Loucy (cell line): ENCODE measurements at regions not wholly inside any gene's neighbourhood (a gene's known extent, or its start where the extent isn't known, plus 50 kb on each side); places are given as distances from the start of the nearest gene placed in this dataset.
A peak's percentile ranks its signal among the peaks of the same experiment; 100 is the strongest.

Experiments
- H2AFZ ChIP-seq: fragments of 200-600 bp; sonication (generic); 2 replicates; pipeline ENCODE4 v1.6.0; 2016; ENCODE audit warnings: antibody characterized with exemption, mild to moderate bottlenecking, low read length, moderate library complexity
- H3F3A ChIP-seq: fragments of 200-600 bp; 2 replicates; pipeline ENCODE4 v1.6.0; 2016; ENCODE audit warnings: antibody characterized with exemption, low read depth, mild to moderate bottlenecking
- H3K27me3 ChIP-seq: fragments of 200-600 bp; sonication (generic); 2 replicates; pipeline ENCODE4 v1.6.1; 2014; ENCODE audit warnings: low read length, mild to moderate bottlenecking; ENCODE audit not compliant: insufficient read depth, poor library complexity, severe bottlenecking
- H3K36me3 ChIP-seq: fragments of 200-600 bp; sonication (generic); 2 replicates; pipeline ENCODE4 v1.6.1; 2016; ENCODE audit warnings: low read length; ENCODE audit not compliant: insufficient read depth
- H3K4me1 ChIP-seq: fragments of 200-600 bp; sonication (generic); 2 replicates; pipeline ENCODE4 v1.5.1; 2014; ENCODE audit warnings: low read length, mild to moderate bottlenecking; ENCODE audit not compliant: insufficient read depth, poor library complexity, severe bottlenecking
- H3K4me2 ChIP-seq: fragments of 200-600 bp; sonication (generic); 2 replicates; pipeline ENCODE4 v1.6.0; 2014; ENCODE audit warnings: antibody characterized with exemption, low read length, low read depth, mild to moderate bottlenecking; ENCODE audit not compliant: poor library complexity, severe bottlenecking
- H3K4me3 ChIP-seq: fragments of 200-600 bp; sonication (generic); 2 replicates; pipeline ENCODE4 v1.5.1; 2014; ENCODE audit warnings: low read length, mild to moderate bottlenecking, mixed read lengths; ENCODE audit not compliant: poor library complexity, severe bottlenecking
- H3K79me2 ChIP-seq: fragments of 200-600 bp; sonication (generic); 2 replicates; pipeline ENCODE4 v1.6.1; 2014; ENCODE audit warnings: low read length; ENCODE audit not compliant: insufficient read depth
- H3K9ac ChIP-seq: fragments of 200-600 bp; sonication (generic); 2 replicates; pipeline ENCODE4 v1.6.0; 2014; ENCODE audit warnings: mild to moderate bottlenecking, low read depth, low read length, moderate library complexity; ENCODE audit not compliant: poor library complexity, severe bottlenecking
- H3K9me2 ChIP-seq: fragments of 200-600 bp; sonication (generic); replicated peaks from 2 replicates; pipeline ENCODE4 v1.6.1; 2016; ENCODE audit warnings: low read depth, low read length, mixed read lengths
- H3K9me3 ChIP-seq: fragments of 200-600 bp; sonication (generic); 2 replicates; pipeline ENCODE4 v1.6.1; 2014; ENCODE audit warnings: mild to moderate bottlenecking, antibody characterized with exemption, low read length, low read depth; ENCODE audit not compliant: insufficient read depth
- H4K20me1 ChIP-seq: fragments of 200-600 bp; sonication (generic); 2 replicates; pipeline ENCODE4 v1.6.0; 2014; ENCODE audit warnings: antibody characterized with exemption, low read length, mild to moderate bottlenecking; ENCODE audit not compliant: insufficient read depth, poor library complexity, severe bottlenecking
- EZH2phosphoT487 ChIP-seq: fragments of 200-600 bp; IDR thresholded peaks from 2 replicates; pipeline ENCODE4 v1.6.1; 2018; ENCODE audit warnings: antibody characterized with exemption, mild to moderate bottlenecking, moderate library complexity, borderline replicate concordance
- TF ChIP-seq, protein P1 (sequence below): fragments of 200-600 bp; sonication (generic); conservative IDR thresholded peaks from 2 replicates; pipeline ENCODE4 v1.5.1; 2014; ENCODE audit warnings: mild to moderate bottlenecking, antibody characterized with exemption, low read length

DNA sequence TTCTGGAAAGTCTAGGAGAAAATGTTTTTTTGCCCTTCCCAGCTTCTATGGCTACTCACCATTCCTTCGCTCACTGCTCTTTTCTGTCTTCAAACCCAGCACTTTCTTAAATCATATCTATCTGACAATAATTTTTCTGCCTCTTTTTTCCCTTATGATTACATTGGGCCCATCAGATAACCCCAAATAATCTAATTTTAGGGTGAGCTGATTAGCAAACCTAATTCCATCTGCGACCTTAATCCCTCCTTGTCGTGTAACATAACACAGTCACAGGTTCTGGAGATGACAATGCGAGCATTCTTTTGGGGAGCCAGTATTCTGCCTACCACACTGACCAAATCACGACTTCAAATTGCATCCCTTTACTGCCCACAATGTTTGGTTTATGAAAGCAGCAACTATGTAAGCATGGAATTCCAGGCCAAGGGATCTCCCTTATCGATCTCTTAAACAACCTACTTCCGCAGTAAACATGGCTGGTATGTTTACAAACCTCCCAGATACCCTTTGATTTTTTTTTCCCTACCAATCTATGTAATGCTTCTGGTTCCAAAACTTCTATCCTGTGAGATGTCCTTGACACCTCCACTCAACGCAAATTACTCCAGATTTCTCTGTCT is 2122.2 kb downstream of the MAT2B start:
- Histone ChIP-seq H3K4me3 (no peak overlapping the region), H3K9ac (no peak overlapping the region), H3K27me3 (no peaks in the 10 kb centered on the region), H3K79me2 (no peaks in the 10 kb centered on the region), H3K4me2 (no peak overlapping the region), H2AFZ (no peak overlapping the region), H3K9me3 (no peaks in the 10 kb centered on the region), H3F3A (no peaks in the 10 kb centered on the region), H3K36me3 (no peaks in the 10 kb centered on the region), H4K20me1 (no peaks in the 10 kb centered on the region), H3K9me2 (no peaks in the 10 kb centered on the region), H3K4me1 (peaks cover 9% of the 10 kb centered on the region)
- no peak for TF ChIP-seq EZH2phosphoT487
- TF ChIP-seq, protein P1, sequence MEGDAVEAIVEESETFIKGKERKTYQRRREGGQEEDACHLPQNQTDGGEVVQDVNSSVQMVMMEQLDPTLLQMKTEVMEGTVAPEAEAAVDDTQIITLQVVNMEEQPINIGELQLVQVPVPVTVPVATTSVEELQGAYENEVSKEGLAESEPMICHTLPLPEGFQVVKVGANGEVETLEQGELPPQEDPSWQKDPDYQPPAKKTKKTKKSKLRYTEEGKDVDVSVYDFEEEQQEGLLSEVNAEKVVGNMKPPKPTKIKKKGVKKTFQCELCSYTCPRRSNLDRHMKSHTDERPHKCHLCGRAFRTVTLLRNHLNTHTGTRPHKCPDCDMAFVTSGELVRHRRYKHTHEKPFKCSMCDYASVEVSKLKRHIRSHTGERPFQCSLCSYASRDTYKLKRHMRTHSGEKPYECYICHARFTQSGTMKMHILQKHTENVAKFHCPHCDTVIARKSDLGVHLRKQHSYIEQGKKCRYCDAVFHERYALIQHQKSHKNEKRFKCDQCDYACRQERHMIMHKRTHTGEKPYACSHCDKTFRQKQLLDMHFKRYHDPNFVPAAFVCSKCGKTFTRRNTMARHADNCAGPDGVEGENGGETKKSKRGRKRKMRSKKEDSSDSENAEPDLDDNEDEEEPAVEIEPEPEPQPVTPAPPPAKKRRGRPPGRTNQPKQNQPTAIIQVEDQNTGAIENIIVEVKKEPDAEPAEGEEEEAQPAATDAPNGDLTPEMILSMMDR = no peak

DNA sequence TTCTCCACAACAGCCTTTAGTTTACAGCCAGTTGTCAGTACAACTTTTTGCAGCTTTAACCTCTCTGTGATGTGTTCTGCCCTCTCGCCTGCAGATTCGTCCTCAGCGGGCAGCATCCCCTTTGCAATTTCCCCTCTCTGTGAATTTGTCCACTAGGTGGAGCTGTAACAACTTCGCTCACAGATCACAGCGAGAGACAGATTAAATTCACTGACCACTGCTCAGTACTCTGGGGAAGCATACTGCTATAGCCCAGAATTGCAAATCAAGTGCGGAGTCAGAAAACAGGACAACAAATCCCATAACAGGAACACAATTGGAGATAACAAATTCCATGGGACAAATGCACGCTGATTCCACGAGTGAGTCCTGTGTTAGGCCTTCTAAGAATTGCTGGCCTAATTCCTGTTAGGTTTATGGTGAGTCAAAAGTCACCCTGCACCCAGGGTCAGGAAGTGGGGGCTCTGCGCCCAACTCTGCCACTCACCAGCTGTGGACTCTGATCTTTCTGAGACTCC is 2124.9 kb downstream of the MAT2B start:
- no peaks in the 10 kb centered on the region for H3K9me3 ChIP-seq
- H3K9me2 ChIP-seq = no peaks in the 10 kb centered on the region
- no peaks in the 10 kb centered on the region for H4K20me1 ChIP-seq
- no peaks in the 10 kb centered on the region for H3K79me2 ChIP-seq
- H3K9ac ChIP-seq = no peak overlapping the region
- H3K4me2 ChIP-seq = peak overlapping the region; percentile 45
- TF ChIP-seq, protein P1 = peak; percentile 70
- TF ChIP-seq EZH2phosphoT487 = no peak
- H3K36me3 ChIP-seq = no peaks in the 10 kb centered on the region
- no peaks in the 10 kb centered on the region for H3F3A ChIP-seq
- H3K4me1 ChIP-seq = peaks cover 18% of the 10 kb centered on the region
- no peak overlapping the region for H3K4me3 ChIP-seq
- H2AFZ ChIP-seq = peak overlapping the region; percentile 92
- no peaks in the 10 kb centered on the region for H3K27me3 ChIP-seq

DNA sequence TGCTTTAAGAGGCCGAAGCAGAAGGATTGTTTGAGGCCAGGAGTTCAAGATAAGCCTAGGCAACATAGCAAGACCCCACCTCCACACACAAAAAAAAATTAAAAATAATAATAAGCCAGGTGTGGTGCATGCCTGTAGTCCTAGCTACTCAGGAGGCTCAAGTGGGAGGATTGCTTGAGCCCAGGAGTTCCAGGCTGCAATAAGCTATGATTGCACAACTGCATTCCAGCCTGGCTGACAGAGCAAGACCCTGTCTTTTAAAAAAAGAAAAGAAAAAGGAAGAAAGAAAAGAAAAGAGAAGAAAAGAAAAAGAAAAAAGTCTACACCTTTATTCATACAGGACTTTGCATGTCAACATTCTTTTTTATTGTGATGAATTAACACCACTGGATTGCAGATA is 2125.8 kb downstream of the MAT2B start:
- H3K9me3 ChIP-seq = no peaks in the 10 kb centered on the region
- no peak overlapping the region for H3K9ac ChIP-seq
- H3K4me2 ChIP-seq = no peak overlapping the region
- no peaks in the 10 kb centered on the region for H3K9me2 ChIP-seq
- H3K79me2 ChIP-seq = no peaks in the 10 kb centered on the region
- no peaks in the 10 kb centered on the region for H4K20me1 ChIP-seq
- H3K27me3 ChIP-seq = no peaks in the 10 kb centered on the region
- TF ChIP-seq, protein P1 = no peak
- no peak for TF ChIP-seq EZH2phosphoT487
- no peaks in the 10 kb centered on the region for H3K36me3 ChIP-seq
- no peaks in the 10 kb centered on the region for H3F3A ChIP-seq
- H2AFZ ChIP-seq = no peak overlapping the region
- H3K4me1 ChIP-seq = peaks cover 18% of the 10 kb centered on the region
- no peak overlapping the region for H3K4me3 ChIP-seq
